ELF-1 (cell line): ENCODE measurements at regions not wholly inside any gene's neighbourhood (a gene's known extent, or its start where the extent isn't known, plus 50 kb on each side); places are given as distances from the start of the nearest gene placed in this dataset.
A peak's percentile ranks its signal among the peaks of the same experiment; 100 is the strongest.

Source experiments
- DNase-seq: peaks from one replicate; pipeline ENCODE4 v3.0.0-alpha.2; 2016; ENCODE audit warnings: low read depth, low spot score

- no peak for DNase-seq
These were observed 226.7 kb downstream of the SNRPN start for GRCh38 chr15:25181293-25182097.

GRCh38 chr15:25182098-25182478 lies 227.3 kb downstream of the SNRPN start:
- DNase-seq: no peak

- peak; percentile 4 for DNase-seq
These were observed 228.1 kb downstream of the SNRPN start for GRCh38 chr15:25182736-25183445.

GRCh38 chr15:25183581-25184251 lies 228.9 kb downstream of the SNRPN start:
- no peak for DNase-seq

DNA sequence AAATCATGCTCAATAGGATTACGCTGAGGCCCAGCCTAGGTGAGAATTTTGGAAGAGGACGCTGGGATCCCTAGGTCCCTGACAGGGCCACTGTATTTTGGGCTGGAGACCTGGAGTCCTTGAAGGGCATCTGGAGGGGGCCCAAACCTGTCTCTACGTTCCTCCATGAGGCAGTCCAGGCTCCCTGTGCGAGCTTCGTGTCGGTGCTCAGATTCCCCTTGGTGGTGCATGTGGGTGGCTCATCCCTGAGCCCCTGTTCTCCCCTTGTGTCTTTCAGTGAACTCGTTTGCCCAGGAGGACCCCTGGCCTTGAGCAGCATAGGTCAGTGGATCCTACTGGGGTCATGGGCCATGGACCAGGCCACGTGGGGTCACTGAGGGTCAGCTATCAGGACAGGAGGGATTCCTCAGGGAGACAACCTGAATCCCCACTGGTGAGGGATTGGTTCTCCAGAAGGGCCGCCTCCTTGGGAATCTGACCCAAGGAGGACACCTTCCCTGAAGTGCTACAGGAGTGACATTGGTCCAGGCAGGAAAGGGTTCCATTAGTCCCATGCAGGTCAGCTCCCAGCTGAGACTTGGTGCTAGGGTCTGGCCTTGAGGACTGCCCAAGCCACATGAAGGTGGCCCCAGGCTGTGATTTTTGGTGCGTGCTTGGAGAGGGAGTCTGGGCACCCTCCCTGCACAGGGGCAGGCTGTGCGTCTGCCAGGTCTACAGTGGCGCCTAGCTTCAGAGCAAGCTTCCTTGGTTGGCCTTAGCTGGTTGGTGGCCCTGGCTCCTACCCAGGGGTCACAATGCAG lies 229.8 kb downstream of the SNRPN start:
- DNase-seq: no peak

- no peak for DNase-seq
These were observed 230.4 kb downstream of the SNRPN start for GRCh38 chr15:25185156-25185710.

DNA sequence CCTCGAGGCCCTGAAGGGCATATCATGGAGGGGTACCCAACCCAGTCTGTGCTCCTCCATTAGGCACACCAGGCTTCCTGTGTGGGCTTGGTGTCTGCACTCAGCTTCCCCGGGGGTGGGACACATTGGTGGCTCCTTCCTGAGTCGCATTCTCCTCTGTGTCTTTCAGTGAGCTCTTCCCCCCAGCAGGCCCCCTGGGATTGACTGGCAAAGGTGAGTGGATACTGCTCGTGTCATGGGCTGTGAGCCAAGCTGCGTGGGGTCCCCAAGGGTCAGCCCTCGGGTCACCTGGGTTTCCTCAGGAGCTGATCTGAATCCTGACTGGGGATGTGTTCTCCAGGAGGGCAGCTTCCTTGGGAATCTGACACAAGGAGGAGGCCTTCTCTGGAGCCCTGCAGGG lies 231.0 kb downstream of the SNRPN start:
- no peak for DNase-seq

- DNase-seq: no peak
These were observed 231.6 kb downstream of the SNRPN start for GRCh38 chr15:25186411-25186810.

- DNase-seq: no peak
These were observed 232.3 kb downstream of the SNRPN start for GRCh38 chr15:25186906-25187645.

GRCh38 chr15:25188051-25188450 lies 233.3 kb downstream of the SNRPN start:
- DNase-seq: no peak

DNA sequence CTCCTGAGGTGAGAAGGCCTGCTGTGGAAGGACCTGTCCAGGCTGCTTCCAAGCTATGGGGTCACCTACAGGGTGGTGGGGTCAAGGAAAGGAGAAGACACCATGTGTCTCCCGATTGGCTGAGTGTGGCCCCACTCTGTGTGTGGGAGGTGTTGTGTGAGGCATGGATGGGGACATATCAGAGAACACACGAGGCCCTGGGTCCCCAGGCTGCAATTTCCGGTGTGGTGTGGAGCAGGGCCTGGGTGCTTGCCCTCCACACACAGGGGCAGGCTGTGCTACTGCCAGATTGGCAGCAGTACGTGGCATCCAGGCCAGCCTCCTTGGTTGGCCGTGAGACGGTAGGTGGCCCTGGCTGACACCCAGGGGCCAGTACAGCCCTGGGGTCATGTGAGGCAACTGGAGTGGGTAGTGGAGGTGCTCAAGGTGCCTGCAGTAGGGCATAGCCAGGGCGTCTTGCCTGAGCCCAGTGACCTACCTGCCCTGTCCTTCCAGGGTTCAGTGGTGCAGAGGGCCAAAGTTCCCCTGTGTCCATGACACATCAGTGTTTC lies 233.8 kb downstream of the SNRPN start:
- no peak for DNase-seq

DNA sequence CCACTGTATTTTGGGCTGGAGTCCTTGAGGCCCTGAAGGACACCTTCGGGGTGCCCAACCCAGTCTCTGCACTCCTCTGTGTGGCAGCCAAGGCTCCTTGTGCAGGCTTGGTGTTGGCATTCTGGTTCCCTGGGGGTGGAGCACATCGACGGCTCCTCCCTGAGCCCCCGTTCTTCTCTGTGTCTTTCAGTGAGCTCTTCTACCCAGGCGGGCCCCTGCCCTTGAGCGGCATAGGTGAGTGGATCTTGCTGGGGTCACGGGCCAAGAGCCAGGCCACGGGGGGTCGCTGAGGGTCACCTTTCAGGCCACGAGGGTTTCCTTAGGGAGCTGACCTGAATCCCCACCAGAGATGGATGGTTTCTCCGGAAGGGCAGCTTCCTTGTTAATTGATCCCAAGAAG lies 234.8 kb downstream of the SNRPN start:
- DNase-seq: no peak

- DNase-seq: no peak
These were observed 237.9 kb downstream of the SNRPN start for GRCh38 chr15:25192651-25193050.

- DNase-seq: no peak
These were observed 231.5 kb downstream of the UBE3A start for GRCh38 chr15:25207369-25207768.

- DNase-seq: no peak
These were observed 230.1 kb downstream of the UBE3A start for GRCh38 chr15:25208735-25209134.

GRCh38 chr15:25220834-25221233 lies 218.0 kb downstream of the UBE3A start:
- DNase-seq: no peak

- no peak for DNase-seq
These were observed 214.4 kb downstream of the UBE3A start for GRCh38 chr15:25224396-25224795.

DNA sequence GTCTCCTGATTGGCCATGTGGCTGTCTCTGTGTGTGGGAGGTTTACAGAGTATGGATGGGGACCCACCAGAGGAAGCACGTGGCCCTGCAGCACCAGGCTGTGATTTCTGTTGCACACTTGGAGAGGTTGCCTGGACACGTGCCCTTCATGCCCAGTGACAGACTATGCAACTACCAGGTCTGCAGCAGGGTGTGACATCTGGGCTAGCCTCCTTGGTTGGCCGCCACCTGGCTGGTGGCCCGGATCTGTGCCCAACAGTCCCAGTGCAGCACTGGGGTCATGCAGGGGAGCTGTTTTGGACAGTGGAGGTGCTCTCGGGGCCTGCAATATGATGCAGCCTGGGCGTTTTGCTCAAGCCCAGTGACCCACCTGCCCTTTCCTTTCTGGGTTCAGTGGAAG lies 212.5 kb downstream of the UBE3A start:
- DNase-seq: no peak

DNA sequence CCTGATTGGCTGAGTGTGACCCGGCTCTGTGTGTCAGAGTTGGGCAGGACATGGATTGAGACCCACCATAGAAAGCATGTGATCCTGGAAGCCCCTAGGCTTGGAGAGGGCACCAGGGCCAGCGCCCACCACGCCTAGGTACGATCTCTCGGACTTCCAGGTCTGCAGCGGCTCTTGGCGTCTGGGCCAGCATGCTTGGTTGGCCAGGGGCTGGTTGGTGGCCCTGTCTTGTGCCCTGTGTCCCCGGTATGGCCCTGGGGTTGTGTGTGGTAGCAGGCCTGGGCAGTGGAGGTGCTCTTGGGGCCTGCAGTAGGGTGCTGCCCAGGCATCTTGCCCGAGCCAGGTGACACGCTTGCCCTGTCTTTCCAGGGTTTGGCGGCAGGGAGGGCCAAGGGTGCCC lies 210.6 kb downstream of the UBE3A start:
- DNase-seq: no peak

DNA sequence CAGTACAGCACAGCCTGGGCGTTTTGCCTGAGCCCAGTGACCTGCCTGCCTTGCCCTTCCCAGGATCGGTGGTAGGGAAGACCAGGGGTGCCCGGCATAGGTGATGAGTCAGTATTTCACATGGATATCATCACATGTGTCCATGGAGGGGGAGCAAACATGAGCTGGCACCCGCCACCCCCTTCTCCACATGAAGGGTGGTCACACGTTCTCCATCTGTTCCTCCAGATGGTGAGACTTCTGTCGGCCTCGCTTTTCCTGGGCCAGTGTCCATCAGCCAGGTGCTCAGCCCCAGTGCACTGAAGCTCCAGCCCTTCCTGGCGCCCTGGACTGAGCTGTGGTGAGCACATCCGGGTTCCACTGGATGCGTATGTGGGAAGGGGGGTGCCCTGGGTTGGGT lies 208.4 kb downstream of the UBE3A start:
- no peak for DNase-seq
